ENCODE measurements at regions not wholly inside any gene's neighbourhood (a gene's known extent, or its start where the extent isn't known, plus 50 kb on each side); places are given as distances from the start of the nearest gene placed in this dataset.

GRCh38 chr10:109327266-109327665, 596.0 kb downstream of the XPNPEP1 start:
- TF ChIP-seq CTCF (IDR thresholded peaks at IDR 0.05) (no peak), POLR2AphosphoS5 (IDR thresholded peaks at IDR 0.05) (no peak), POLR2A (IDR thresholded peaks at IDR 0.05) (no peak), EP300 (IDR thresholded peaks at IDR 0.05) (no peak)
